AG04450 (cell line): ENCODE measurements at regions not wholly inside any gene's neighbourhood (a gene's known extent, or its start where the extent isn't known, plus 50 kb on each side); places are given as distances from the start of the nearest gene placed in this dataset.

Experiments
- CTCF ChIA-PET: fragments of 300-600, 350-600 bp; formaldehyde crosslinking; extraction: SDS; loops from one replicate; lab custom pipeline; 2022; ENCODE audit warnings: antibody characterized with exemption, inconsistent platforms; lab: Charles Lee
- POLR2A ChIA-PET: fragments of 350-600 bp; formaldehyde crosslinking; extraction: SDS; loops from one replicate; lab custom pipeline; 2021; ENCODE audit warnings: antibody characterized with exemption, inconsistent platforms; lab: Yijun Ruan, JAX
- DNase-seq: peaks from one replicate; pipeline ENCODE4 v3.0.0-alpha.2; 2011; ENCODE audit warnings: low read depth, low spot score
- H3K27ac ChIP-seq: one replicate; pipeline ENCODE4 v1.5.1; 2012; ENCODE audit warnings: low read depth, low read length, control low read depth
- H3K27me3 ChIP-seq: one replicate; pipeline ENCODE4 v1.6.0; 2012; ENCODE audit warnings: low read length; ENCODE audit not compliant: control insufficient read depth, insufficient read depth
- H3K4me3 ChIP-seq: 2 replicates; pipeline ENCODE4 v1.5.1; 2011; ENCODE audit warnings: mild to moderate bottlenecking, low read depth, low read length, control low read depth
- H3K9me3 ChIP-seq: 2 replicates; pipeline ENCODE4 v1.5.1; 2012; ENCODE audit warnings: low read length; ENCODE audit not compliant: control insufficient read depth, insufficient read depth
- CTCF ChIP-seq: IDR thresholded peaks from 2 replicates; pipeline ENCODE4 v1.5.1; 2011; ENCODE audit warnings: low read depth, low read length, control low read depth, inconsistent platforms

DNA sequence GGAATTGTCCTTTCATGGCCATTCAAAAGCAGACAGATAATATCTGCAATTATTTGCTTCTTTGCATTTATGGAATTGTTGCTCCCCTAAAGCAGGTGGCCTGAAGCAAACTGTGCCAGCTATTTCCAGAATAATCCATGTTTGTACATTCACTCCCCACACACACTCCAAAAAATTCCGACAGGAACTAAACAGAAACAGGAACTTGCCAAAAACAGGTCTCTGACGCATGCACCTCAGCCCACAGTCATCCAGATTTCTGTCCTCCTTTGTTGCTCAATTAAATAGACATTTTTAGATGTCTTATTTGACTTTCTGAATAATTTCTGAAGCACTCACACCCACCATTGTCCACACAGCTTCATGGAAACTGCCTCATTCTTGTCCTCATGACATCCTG, 71.5 kb upstream of the EDNRA start:
- ChIA-PET POLR2A (no interaction called here), CTCF (interaction anchor here (0.6 kb wide), 1 partner anchor 312 kb away, joined by 3 read pairs; no protein-coding TSS in a partner anchor)
- Histone ChIP-seq H3K27ac (no peak overlapping the region), H3K4me3 (no peak overlapping the region), H3K27me3 (no peaks in the 10 kb centered on the region), H3K9me3 (no peaks in the 10 kb centered on the region)
- DNase-seq, result peak; percentile 43
- TF ChIP-seq CTCF, result no peak

DNA sequence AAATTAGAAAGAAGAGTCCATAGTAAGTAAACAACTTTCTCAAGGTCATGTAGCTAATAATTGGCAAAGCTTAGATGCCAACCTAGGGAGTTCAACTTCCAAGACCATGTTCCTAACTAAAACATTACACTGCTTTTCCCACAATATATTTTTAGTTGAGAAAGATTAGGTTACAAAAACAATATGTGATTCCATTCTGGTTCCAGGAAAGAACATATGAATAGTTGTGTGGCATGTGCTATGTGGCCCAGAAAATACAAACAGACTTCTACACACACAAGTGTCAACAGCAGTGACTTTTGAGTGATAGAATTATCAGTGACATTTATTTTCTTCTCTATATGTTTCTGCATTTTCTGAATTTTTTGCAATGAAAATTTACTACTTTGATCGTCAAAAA, 62.7 kb upstream of the EDNRA start:
- H3K27ac ChIP-seq, result no peak overlapping the region
- H3K27me3 ChIP-seq, result no peaks in the 10 kb centered on the region
- no peak overlapping the region for H3K4me3 ChIP-seq
- CTCF ChIA-PET, result no interaction called here
- POLR2A ChIA-PET, result no interaction called here
- H3K9me3 ChIP-seq, result no peaks in the 10 kb centered on the region
- no peak for TF ChIP-seq CTCF
- no peak for DNase-seq

DNA sequence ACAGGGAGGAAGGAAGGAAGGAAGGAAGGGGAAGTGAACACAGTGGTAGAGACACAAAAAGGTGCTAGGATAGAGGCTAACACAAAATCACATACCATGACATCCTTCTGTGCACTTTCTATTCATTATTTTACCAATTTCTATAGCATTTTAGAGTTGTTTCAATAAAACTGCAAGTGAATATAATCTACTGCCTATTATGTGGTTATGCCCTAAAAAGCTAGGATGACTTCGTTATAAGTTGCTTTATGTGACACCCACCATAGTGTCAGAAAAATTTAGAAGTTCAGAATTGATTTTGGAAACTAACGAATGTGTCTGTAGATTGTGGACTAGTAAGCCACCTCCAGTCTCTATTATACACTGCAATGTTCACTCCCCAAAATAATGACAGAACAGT, 59.4 kb upstream of the EDNRA start:
- Histone ChIP-seq H3K9me3 (no peaks in the 10 kb centered on the region), H3K27ac (no peak overlapping the region), H3K4me3 (no peak overlapping the region), H3K27me3 (no peaks in the 10 kb centered on the region)
- ChIA-PET POLR2A (no interaction called here), CTCF (no interaction called here)
- TF ChIP-seq CTCF, result no peak
- no peak for DNase-seq

- no peak for TF ChIP-seq CTCF
Measured at GRCh38 chr4:147423229-147423628, 57.7 kb upstream of the EDNRA start.

GRCh38 chr4:147425019-147425418, 55.9 kb upstream of the EDNRA start:
- ChIA-PET CTCF (no interaction called here), POLR2A (no interaction called here)
- H3K27me3 ChIP-seq, result no peaks in the 10 kb centered on the region
- no peaks in the 10 kb centered on the region for H3K9me3 ChIP-seq
- H3K27ac ChIP-seq, result no peak overlapping the region
- no peak for DNase-seq
- TF ChIP-seq CTCF, result no peak
- H3K4me3 ChIP-seq, result no peak overlapping the region

More at GRCh38 chr4:147423229-147423628, 57.7 kb upstream of the EDNRA start:
- Histone ChIP-seq H3K27me3 (no peaks in the 10 kb centered on the region), H3K4me3 (no peak overlapping the region), H3K27ac (no peak overlapping the region), H3K9me3 (no peaks in the 10 kb centered on the region)
- POLR2A ChIA-PET, result no interaction called here
- no peak for DNase-seq
- CTCF ChIA-PET, result interaction anchor here (1.8 kb wide), 1 partner anchor 16 kb away, joined by 4 read pairs; no protein-coding TSS in a partner anchor
